Fibroblast of mammary gland (primary cell): ENCODE measurements at regions not wholly inside any gene's neighbourhood (a gene's known extent, or its start where the extent isn't known, plus 50 kb on each side); places are given as distances from the start of the nearest gene placed in this dataset.
"Not testable (repeated sequence)": the region's sequence is repeated elsewhere in the genome, so short reads cannot be mapped to it uniquely, and the experiment has no call there.

ENCODE experiments used
- DNase-seq: peaks from one replicate; pipeline ENCODE4 v3.0.0-alpha.2; 2010; ENCODE audit warnings: low read depth
- H3K4me3 ChIP-seq: 2 replicates; pipeline ENCODE4 v1.5.1; 2011; ENCODE audit warnings: low read depth, mild to moderate bottlenecking, low read length, moderate library complexity; ENCODE audit not compliant: control insufficient read depth
- TF ChIP-seq, protein P1 (sequence below): conservative IDR thresholded peaks from 2 replicates; pipeline ENCODE4 v1.5.1; 2011; ENCODE audit warnings: low read depth, low read length, inconsistent platforms; ENCODE audit not compliant: control insufficient read depth, insufficient read depth

DNA sequence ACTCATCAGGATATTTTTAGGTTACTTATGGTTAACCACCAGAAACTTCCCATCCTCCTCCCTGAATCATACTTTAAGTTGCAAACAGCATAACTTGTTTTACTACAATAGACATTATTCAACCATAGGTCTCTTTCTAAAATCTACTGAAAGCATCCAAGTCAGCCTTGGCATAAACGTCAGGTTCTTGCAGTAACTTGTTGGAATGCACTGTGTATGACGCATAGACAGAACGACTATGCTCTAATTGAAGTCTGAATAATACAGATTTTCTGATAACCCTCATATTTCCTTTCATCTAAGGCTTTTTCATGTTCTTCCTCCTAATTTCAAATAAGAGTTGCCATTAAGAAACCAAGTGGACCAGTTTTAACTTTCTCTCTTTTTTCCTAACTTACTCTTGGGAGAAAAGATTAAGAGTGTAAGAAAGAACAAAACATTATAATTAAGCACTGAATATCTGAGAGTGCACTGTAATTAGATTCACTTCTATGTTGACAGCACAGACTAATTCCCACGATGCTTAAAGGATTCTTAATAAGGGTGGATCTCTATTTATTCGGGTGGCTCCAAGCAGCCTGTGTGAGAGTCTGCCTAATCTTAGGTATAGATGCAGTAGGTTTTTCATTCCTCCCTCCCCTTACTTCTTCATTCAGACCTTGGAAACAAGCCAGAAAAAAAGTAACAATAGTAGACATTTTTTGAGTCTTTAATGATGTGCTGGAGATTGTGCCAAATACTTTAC, 1100.1 kb downstream of the EPHA3 start:
- not testable (repeated sequence) for DNase-seq, H3K4me3 ChIP-seq

GRCh38 chr3:90221900-90222299, 1114.5 kb downstream of the EPHA3 start:
- DNase-seq = no peak
- no peak overlapping the region for H3K4me3 ChIP-seq
- TF ChIP-seq, protein P1, sequence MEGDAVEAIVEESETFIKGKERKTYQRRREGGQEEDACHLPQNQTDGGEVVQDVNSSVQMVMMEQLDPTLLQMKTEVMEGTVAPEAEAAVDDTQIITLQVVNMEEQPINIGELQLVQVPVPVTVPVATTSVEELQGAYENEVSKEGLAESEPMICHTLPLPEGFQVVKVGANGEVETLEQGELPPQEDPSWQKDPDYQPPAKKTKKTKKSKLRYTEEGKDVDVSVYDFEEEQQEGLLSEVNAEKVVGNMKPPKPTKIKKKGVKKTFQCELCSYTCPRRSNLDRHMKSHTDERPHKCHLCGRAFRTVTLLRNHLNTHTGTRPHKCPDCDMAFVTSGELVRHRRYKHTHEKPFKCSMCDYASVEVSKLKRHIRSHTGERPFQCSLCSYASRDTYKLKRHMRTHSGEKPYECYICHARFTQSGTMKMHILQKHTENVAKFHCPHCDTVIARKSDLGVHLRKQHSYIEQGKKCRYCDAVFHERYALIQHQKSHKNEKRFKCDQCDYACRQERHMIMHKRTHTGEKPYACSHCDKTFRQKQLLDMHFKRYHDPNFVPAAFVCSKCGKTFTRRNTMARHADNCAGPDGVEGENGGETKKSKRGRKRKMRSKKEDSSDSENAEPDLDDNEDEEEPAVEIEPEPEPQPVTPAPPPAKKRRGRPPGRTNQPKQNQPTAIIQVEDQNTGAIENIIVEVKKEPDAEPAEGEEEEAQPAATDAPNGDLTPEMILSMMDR = no peak

DNA sequence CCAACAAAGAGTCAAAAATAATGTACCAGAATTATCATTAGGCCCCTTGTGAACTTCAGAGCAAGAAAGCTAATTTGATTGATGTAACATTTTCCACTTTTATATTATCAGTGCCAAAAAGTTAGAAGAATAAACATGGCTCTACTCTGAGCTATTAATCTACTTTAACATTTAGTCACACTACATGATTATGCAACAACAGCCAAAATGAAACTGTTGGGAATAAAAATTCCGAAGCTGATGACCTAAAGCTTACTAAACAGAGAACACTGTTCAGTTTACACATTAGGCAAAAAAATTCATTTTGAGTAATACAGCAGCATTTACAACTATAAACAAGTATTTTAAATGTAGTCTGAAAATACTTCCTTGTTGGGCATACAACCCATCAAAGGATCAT, 1134.1 kb downstream of the EPHA3 start:
- DNase-seq = peak; percentile 11
- TF ChIP-seq, protein P1 = no peak
- no peak overlapping the region for H3K4me3 ChIP-seq

GRCh38 chr3:90253131-90253530, 1145.7 kb downstream of the EPHA3 start:
- no peak overlapping the region for H3K4me3 ChIP-seq
- TF ChIP-seq, protein P1 = no peak
- DNase-seq = no peak

DNA sequence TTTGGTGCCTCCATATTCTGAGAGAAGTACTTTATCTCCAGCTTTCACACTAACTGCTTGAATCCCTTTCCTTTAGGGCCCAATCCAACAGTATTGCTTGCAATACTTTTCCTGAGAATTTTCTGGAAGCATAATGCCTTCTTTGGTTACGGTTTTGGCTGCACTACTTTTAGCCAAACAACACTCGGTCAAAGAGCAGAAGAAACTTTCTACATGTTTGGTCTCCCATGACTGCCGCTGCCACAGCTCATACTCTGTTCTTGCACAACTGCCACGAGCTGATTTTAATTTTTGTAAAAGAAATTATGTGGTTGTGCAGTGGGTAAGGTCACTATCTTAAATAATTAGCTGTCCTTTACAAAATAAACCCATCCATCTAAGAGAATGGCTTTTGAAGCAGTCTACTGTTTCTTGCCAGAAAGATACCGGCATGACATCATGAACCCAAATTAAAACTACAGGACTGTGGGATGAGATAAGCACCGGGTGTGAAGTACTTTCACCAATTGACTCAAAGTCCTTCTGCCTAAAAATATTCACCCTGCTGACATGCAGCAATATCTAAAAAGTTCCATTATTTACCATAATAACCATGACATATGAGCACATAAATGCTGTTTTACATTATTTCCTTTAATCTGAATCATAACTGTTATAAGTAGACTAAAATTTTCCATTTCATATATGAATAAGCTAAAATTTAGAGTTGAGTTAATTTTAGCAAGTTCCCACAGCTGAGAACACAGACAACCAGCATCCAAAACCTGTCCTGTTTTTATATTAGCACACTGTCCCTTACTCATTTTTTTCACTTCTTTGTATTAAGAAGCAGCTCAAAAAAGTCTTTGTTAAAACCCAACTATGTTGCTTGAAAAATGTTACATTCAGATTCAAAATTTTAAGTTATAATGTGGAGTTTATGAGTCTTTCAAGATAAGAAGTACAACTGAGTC, 1154.3 kb downstream of the EPHA3 start:
- TF ChIP-seq, protein P1 = no peak
- DNase-seq = no peak
- H3K4me3 ChIP-seq = no peak overlapping the region
